Neural crest cell (in vitro differentiated cells): ENCODE measurements at regions not wholly inside any gene's neighbourhood (a gene's known extent, or its start where the extent isn't known, plus 50 kb on each side); places are given as distances from the start of the nearest gene placed in this dataset.

Source experiments
- DNase-seq: peaks from one replicate; pipeline ENCODE4 v3.0.0; 2021; ENCODE audit warnings: low read depth, mixed read lengths, low spot score
- H3K27ac Mint-ChIP-seq: one replicate; pipeline ENCODE4 v1.8.0; 2021; ENCODE audit warnings: mild to moderate bottlenecking, mixed read lengths; ENCODE audit not compliant: unreplicated experiment
- H3K27me3 Mint-ChIP-seq: 2 replicates; pipeline ENCODE4 v1.8.0; 2021; ENCODE audit warnings: low read depth, mild to moderate bottlenecking, mixed read lengths
- H3K36me3 Mint-ChIP-seq: 2 replicates; pipeline ENCODE4 v1.8.0; 2021; ENCODE audit warnings: low read depth, mild to moderate bottlenecking, mixed read lengths
- H3K4me1 Mint-ChIP-seq: 2 replicates; pipeline ENCODE4 v1.8.0; 2021; ENCODE audit warnings: mixed read lengths
- H3K4me3 Mint-ChIP-seq: one replicate; pipeline ENCODE4 v1.8.0; 2021; ENCODE audit warnings: mild to moderate bottlenecking, mixed read lengths
- H3K9me3 Mint-ChIP-seq: 2 replicates; pipeline ENCODE4 v1.8.0; 2021; ENCODE audit warnings: mixed read lengths
- TF ChIP-seq, protein P1 (sequence below): fragments of 200-600 bp; sonication (generic); conservative IDR thresholded peaks from 2 replicates; pipeline ENCODE4 v1.5.0; 2021; ENCODE audit warnings: antibody characterized with exemption, mild to moderate bottlenecking

GRCh38 chr10:101290431-101290830, 61.2 kb upstream of the LBX1 start:
- no peak for DNase-seq
- peak overlapping the region; percentile 42 for H3K4me3 Mint-ChIP-seq
- no peaks in the 10 kb centered on the region for H3K36me3 Mint-ChIP-seq
- TF ChIP-seq, protein P1, sequence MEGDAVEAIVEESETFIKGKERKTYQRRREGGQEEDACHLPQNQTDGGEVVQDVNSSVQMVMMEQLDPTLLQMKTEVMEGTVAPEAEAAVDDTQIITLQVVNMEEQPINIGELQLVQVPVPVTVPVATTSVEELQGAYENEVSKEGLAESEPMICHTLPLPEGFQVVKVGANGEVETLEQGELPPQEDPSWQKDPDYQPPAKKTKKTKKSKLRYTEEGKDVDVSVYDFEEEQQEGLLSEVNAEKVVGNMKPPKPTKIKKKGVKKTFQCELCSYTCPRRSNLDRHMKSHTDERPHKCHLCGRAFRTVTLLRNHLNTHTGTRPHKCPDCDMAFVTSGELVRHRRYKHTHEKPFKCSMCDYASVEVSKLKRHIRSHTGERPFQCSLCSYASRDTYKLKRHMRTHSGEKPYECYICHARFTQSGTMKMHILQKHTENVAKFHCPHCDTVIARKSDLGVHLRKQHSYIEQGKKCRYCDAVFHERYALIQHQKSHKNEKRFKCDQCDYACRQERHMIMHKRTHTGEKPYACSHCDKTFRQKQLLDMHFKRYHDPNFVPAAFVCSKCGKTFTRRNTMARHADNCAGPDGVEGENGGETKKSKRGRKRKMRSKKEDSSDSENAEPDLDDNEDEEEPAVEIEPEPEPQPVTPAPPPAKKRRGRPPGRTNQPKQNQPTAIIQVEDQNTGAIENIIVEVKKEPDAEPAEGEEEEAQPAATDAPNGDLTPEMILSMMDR, result no peak
- H3K9me3 Mint-ChIP-seq, result no peaks in the 10 kb centered on the region
- H3K4me1 Mint-ChIP-seq, result peaks cover 48% of the 10 kb centered on the region
- H3K27me3 Mint-ChIP-seq, result peaks cover 83% of the 10 kb centered on the region
- H3K27ac Mint-ChIP-seq, result no peak overlapping the region

DNA sequence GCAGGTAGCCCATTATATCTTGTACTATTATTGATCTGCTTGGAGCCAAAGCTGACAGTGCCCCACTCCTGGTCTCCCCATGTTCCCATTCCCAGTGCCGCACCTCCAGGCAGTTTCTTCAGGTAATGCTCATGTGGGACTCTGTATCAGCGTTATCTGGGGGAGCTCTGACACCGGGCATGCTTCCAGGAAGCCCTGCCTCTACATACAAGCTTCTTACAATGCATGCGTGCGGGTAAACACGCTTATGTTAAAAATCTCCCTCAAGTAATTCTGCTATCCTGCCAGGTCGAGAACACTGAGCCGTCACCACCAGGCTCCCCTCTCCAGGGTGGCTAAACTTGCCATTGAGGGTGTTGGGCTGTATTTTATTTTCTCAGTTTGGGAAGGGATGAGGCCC, 61.6 kb upstream of the LBX1 start:
- DNase-seq, result no peak
- H3K4me1 Mint-ChIP-seq, result peaks cover 50% of the 10 kb centered on the region
- TF ChIP-seq, protein P1, result no peak
- no peaks in the 10 kb centered on the region for H3K9me3 Mint-ChIP-seq
- peaks cover 83% of the 10 kb centered on the region for H3K27me3 Mint-ChIP-seq
- no peaks in the 10 kb centered on the region for H3K36me3 Mint-ChIP-seq
- H3K4me3 Mint-ChIP-seq, result peak overlapping the region; percentile 42
- no peak overlapping the region for H3K27ac Mint-ChIP-seq

DNA sequence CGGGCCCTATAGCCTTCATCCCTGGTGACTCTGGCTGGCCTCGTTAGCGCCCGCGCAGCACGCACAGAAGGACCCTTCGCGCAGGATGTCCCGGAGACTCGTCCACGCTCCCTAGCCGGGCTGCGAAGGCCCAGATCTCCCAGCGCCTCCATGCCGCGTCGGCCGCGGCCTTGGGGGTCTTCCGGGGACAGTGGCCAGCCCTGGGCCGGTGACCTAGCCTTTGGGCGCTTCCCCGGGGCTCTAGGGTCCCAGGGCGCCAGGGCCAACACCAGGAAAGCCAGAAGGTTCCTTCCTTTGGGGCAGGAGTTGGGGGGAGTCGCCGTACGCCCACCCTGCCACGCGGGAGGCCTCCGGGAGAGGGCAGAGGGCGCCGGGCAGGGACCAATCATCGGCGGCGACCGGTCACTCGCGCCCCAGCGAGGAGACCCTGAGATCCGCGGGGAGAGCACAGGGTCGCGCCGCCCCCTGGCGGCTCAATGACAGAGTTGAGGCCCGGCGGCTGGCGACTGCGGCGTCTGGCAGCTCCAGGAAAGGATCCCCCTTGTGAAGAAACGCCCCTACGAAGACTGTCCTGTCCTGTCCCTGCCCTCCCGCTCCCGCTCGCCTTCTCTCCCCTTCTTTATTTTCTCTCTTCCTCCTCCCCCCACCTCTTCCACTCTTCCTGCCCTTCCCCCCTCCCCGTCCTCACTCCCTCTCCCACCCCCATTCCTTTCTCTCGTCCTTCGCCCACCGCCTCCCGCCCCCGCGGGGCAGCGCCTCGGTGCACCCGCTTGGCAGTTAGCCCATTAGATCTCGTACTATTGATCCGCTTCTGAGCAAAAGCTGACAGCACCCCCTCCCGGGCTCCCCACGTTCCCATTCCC, 62.3 kb upstream of the LBX1 start:
- Mint-ChIP-seq H3K27ac (peak overlapping the region; percentile 38), H3K9me3 (no peaks in the 10 kb centered on the region), H3K27me3 (peaks cover 81% of the 10 kb centered on the region), H3K4me1 (peaks cover 47% of the 10 kb centered on the region), H3K4me3 (peak overlapping the region; percentile 95), H3K36me3 (no peaks in the 10 kb centered on the region)
- DNase-seq, result peak; percentile 78
- TF ChIP-seq, protein P1, result peak; percentile 87

DNA sequence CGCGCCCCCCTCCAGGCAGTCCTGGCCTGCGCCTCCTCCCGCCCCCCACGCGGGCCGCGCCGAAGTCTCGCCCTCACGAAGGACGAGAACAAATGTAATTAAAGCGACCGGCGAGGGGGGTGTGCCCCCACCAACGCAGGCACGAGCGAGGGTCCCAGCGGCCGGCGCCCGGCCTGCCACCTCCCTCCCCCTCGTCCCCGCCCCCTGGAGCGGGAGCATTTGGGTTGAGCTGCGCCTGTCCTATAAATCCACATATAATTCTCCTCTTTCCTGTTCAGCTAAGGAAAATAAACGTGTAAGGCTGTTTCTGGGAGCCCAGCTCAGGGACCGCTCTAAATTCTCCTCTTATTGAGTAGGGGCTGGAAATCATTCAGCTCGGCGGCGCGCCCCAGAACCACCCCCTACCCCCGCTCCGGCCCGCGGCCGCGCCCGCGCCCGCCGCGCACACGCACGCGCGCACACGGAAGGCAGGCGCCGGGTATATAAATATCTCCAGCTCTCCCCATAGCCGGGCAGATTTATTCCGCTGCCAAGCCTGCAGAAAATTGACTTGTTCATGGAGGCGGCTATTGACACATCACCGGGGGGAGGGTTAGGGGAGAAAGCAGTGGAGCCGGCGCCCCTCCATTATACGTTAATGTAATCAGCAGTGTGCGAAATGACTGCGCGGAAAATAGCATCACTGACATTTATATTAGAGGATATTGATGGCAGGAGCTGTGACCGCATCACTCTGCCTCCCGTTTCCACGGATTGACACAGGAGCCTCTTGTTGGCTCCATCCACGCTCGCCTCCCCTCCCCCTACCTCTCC, 61.6 kb upstream of the BTRC start:
- Mint-ChIP-seq H3K27ac (no peak overlapping the region), H3K36me3 (no peaks in the 10 kb centered on the region), H3K4me1 (peaks cover 47% of the 10 kb centered on the region), H3K27me3 (peaks cover 80% of the 10 kb centered on the region), H3K9me3 (no peaks in the 10 kb centered on the region), H3K4me3 (peak overlapping the region; percentile 95)
- DNase-seq, result peak; percentile 31
- TF ChIP-seq, protein P1, result no peak

DNA sequence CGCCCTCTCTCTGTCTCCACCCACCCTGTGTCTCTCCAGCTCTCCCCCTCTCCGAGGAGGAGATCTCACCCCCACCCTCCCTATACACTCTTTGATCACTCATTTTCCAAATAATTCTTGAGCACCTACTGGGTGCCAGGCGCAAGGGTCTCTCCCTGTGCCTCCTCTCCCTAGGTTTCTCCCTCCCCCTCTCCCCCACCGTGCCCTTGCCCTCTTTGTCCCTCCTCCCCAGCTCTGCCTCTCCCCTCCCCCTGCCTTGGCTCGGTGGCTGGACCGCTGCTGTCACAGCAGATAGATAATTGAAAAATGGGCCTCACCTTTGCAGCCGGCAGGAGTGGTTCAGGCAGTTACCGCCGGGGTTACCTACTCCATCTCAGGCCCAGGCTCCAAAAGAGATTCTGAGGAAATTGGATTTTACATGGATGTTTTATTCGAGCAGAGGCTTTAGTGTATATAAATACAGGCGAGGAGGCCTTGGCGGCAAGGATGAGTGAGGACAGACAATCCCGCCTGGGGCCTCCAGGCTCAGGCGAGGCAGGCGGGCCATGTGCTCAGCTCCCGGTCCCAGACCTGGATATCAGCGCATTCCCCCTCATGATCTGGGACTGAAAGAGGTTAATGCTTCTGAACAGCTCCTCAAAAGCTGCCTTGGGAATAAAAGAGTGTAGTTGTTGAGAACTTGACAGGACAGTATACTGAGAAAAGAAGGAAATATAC, 60.8 kb upstream of the BTRC start:
- peak overlapping the region; percentile 87 for H3K4me3 Mint-ChIP-seq
- no peak for DNase-seq
- TF ChIP-seq, protein P1, result no peak
- no peaks in the 10 kb centered on the region for H3K36me3 Mint-ChIP-seq
- peaks cover 81% of the 10 kb centered on the region for H3K27me3 Mint-ChIP-seq
- H3K27ac Mint-ChIP-seq, result no peak overlapping the region
- H3K4me1 Mint-ChIP-seq, result peaks cover 51% of the 10 kb centered on the region
- H3K9me3 Mint-ChIP-seq, result no peaks in the 10 kb centered on the region
